ENCODE measurements at regions not wholly inside any gene's neighbourhood (a gene's known extent, or its start where the extent isn't known, plus 50 kb on each side); places are given as distances from the start of the nearest gene placed in this dataset.
"Not testable (repeated sequence)": the region's sequence is repeated elsewhere in the genome, so short reads cannot be mapped to it uniquely, and the experiment has no call there.

DNA sequence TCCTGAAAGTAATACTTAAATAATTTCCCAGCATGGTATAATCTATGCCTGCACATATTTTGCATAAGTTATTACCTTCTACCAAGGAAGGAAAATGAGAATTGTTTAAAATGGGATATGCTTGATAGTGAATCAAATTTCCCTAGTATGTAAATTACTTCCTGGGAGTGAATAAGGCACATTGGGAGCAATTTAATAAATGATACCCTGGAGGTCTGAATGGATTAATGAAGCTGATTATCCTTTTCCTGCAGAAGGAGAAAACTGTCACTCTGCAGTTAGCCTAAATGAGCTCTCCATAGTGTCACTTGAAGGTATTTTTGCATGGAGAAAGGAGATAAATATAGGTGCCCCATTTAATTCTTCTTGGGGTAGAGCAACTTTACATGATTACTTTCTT is 2212.0 kb downstream of the PCDH7 start:
- Histone ChIP-seq H3K27me3 (no peaks in the 10 kb centered on the region), H3K4me3 (no peak overlapping the region), H3K36me3 (no peaks in the 10 kb centered on the region), H3K9me3 (no peaks in the 10 kb centered on the region), H3K4me1 (peaks cover 0 to 17% (median 0%) of the 10 kb centered on the region in 4 donors), H3K27ac (no peak overlapping the region)
- TF ChIP-seq POLR2A (IDR thresholded peaks at IDR 0.05) (no peak), EP300 (IDR thresholded peaks at IDR 0.05) (no peak)
- TF ChIP-seq, protein P1, sequence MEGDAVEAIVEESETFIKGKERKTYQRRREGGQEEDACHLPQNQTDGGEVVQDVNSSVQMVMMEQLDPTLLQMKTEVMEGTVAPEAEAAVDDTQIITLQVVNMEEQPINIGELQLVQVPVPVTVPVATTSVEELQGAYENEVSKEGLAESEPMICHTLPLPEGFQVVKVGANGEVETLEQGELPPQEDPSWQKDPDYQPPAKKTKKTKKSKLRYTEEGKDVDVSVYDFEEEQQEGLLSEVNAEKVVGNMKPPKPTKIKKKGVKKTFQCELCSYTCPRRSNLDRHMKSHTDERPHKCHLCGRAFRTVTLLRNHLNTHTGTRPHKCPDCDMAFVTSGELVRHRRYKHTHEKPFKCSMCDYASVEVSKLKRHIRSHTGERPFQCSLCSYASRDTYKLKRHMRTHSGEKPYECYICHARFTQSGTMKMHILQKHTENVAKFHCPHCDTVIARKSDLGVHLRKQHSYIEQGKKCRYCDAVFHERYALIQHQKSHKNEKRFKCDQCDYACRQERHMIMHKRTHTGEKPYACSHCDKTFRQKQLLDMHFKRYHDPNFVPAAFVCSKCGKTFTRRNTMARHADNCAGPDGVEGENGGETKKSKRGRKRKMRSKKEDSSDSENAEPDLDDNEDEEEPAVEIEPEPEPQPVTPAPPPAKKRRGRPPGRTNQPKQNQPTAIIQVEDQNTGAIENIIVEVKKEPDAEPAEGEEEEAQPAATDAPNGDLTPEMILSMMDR (IDR thresholded peaks at IDR 0.05): no peak
- DNase-seq (ENCODE audit: low spot score in 2 of 2): no peak

DNA sequence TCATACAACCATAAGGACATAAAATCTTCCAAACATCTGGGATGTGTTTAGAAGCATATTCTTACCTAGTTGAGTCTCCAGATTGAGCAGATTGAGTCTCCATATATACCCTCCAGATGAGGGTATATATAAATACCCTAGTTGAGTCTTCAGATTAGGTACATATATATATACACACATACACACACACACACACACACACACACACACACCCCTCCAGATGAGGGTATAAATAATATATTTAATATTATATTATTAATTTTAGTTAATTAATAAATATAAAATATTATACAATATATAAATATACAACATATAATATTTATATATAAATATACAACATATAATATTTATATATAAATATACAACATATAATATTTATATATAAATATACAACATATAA is 2219.1 kb downstream of the PCDH7 start:
- not testable (repeated sequence) for H3K27ac ChIP-seq; H3K27me3 ChIP-seq; DNase-seq (ENCODE audit: low spot score in 2 of 2)

DNA sequence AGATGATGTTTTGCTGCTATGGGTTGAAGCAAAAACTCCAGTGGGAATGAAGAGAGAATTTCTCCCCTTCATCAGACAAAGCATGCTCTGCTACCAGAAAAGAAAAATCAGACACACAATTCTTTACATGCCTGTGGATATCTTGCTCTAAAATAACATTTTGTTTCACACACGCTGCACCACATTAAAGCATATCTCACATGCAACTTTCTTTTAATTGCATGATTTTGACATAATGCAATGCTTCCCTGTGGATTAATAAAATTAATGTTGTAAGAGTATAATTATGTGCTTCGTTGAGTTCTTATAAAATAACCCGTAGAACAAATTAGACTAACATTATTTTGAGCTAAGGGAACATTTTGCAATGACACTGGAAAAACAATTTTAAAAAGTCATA is 2230.7 kb downstream of the PCDH7 start:
- Histone ChIP-seq H3K27ac (no peak overlapping the region), H3K4me3 (no peak overlapping the region), H3K9me3 (no peaks in the 10 kb centered on the region), H3K27me3 (no peaks in the 10 kb centered on the region), H3K4me1 (no peaks in the 10 kb centered on the region), H3K36me3 (no peaks in the 10 kb centered on the region)
- TF ChIP-seq EP300 (IDR thresholded peaks at IDR 0.05): no peak
- TF ChIP-seq POLR2A (IDR thresholded peaks at IDR 0.05): no peak
- TF ChIP-seq, protein P1 (IDR thresholded peaks at IDR 0.05): no peak
- DNase-seq (ENCODE audit: low spot score in 2 of 2): no peak
- 86 to 91% methylated on average over 3 of the region's 3 CpGs for whole genome bisulfite sequencing, 2 donors

More for the DNA sequence above, 2219.1 kb downstream of the PCDH7 start:
- not testable (repeated sequence) for H3K36me3 ChIP-seq, H3K9me3 ChIP-seq, H3K4me1 ChIP-seq, H3K4me3 ChIP-seq

DNA sequence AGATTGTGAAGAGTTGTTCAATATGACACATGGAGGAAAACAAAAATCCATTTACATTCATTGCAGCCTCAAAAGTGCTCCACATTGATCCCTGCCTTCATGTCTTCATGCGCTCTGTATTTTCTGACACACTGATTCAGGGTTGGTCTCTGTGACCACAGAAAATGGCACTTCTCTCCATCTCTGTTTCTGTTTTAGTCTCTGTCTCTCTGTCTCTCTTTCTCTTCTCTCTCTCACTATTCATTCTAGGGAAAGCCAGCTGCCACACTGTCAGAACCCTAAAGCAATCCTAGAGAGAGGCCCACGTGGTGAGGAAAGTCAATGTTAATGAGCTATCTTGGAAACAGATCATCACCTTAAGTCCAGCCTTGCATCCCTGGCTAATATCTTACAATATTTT is 2238.4 kb downstream of the PCDH7 start:
- H3K4me3 ChIP-seq: no peak overlapping the region
- H3K27ac ChIP-seq: no peak overlapping the region
- no peaks in the 10 kb centered on the region for H3K4me1 ChIP-seq
- 57 to 60% methylated on average over 2 of the region's 2 CpGs for WGBS, 2 donors
- no peaks in the 10 kb centered on the region for H3K36me3 ChIP-seq
- H3K9me3 ChIP-seq: no peaks in the 10 kb centered on the region
- TF ChIP-seq, protein P1 (IDR thresholded peaks at IDR 0.05): no peak
- TF ChIP-seq EP300 (IDR thresholded peaks at IDR 0.05): no peak
- TF ChIP-seq POLR2A (IDR thresholded peaks at IDR 0.05): no peak
- DNase-seq (ENCODE audit: low spot score in 2 of 2): no peak
- H3K27me3 ChIP-seq: no peaks in the 10 kb centered on the region

DNA sequence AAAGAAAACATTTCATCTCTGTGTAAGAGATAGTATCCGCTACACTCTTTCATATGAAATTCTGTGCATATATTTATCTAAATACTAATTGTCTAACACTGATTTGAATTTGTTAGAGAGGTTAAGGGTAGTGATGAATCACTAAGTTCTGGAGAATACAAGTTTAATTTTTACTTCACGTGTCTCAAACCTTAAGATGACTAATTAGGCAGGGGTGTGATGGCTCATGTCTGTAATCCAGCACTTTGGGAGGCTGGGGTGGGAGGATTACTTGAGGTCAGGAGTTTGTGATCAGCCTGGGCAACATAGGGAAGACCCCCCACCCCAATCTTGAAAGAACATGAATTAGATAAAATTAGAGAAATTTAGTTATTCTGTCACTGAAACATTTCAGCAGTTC is 2241.9 kb downstream of the PCDH7 start:
- 79 to 81% methylated on average over 2 of the region's 2 CpGs for WGBS, 2 donors
- H3K9me3 ChIP-seq: no peaks in the 10 kb centered on the region

DNA sequence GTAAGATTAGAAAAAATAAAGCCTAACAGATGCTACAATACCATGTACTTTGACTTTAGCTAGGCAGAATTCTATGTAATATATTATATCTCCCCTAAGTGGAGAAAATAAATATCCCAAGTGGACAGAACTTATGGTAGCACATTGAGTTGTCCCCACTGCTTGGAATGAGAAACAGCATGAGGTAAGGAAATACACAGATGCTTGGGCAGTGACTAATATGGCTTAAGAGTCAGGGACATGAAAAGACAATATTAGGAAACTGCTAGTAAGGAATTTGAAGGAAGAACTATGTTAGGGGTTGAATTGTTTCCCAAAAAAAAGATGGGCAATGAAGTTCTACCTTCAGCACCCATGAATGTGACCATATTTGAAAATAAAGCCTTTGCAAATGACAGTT is 2265.1 kb downstream of the PCDH7 start:
- TF ChIP-seq, protein P1 (IDR thresholded peaks at IDR 0.05): no peak
- no peak overlapping the region for H3K27ac ChIP-seq
- no peak overlapping the region for H3K4me3 ChIP-seq
- no peaks in the 10 kb centered on the region for H3K4me1 ChIP-seq
- DNase-seq (ENCODE audit: low spot score in 2 of 2): no peak
- H3K36me3 ChIP-seq: no peaks in the 10 kb centered on the region
- no peaks in the 10 kb centered on the region for H3K9me3 ChIP-seq
- H3K27me3 ChIP-seq: no peaks in the 10 kb centered on the region

More for the DNA sequence above, 2241.9 kb downstream of the PCDH7 start:
- H3K4me1 ChIP-seq: no peaks in the 10 kb centered on the region
- H3K36me3 ChIP-seq: no peaks in the 10 kb centered on the region
- H3K27me3 ChIP-seq: no peaks in the 10 kb centered on the region
- no peak for DNase-seq (ENCODE audit: low spot score in 2 of 2)
- no peak overlapping the region for H3K27ac ChIP-seq
- no peak for TF ChIP-seq POLR2A (IDR thresholded peaks at IDR 0.05)
- TF ChIP-seq, protein P1 (IDR thresholded peaks at IDR 0.05): no peak
- TF ChIP-seq EP300 (IDR thresholded peaks at IDR 0.05): no peak
- H3K4me3 ChIP-seq: no peak overlapping the region
